ENCODE measurements at regions not wholly inside any gene's neighbourhood (a gene's known extent, or its start where the extent isn't known, plus 50 kb on each side); places are given as distances from the start of the nearest gene placed in this dataset.

GRCh38 chr10:45151467-45152214 is 150.9 kb downstream of the ZNF22 start:
- TF ChIP-seq POLR2A (IDR thresholded peaks at IDR 0.05) = no peak
- TF ChIP-seq CTCF (IDR thresholded peaks at IDR 0.05) = no peak

All from vagina (tissue), 2 donors.